ENCODE measurements at regions not wholly inside any gene's neighbourhood (a gene's known extent, or its start where the extent isn't known, plus 50 kb on each side); places are given as distances from the start of the nearest gene placed in this dataset.

DNA sequence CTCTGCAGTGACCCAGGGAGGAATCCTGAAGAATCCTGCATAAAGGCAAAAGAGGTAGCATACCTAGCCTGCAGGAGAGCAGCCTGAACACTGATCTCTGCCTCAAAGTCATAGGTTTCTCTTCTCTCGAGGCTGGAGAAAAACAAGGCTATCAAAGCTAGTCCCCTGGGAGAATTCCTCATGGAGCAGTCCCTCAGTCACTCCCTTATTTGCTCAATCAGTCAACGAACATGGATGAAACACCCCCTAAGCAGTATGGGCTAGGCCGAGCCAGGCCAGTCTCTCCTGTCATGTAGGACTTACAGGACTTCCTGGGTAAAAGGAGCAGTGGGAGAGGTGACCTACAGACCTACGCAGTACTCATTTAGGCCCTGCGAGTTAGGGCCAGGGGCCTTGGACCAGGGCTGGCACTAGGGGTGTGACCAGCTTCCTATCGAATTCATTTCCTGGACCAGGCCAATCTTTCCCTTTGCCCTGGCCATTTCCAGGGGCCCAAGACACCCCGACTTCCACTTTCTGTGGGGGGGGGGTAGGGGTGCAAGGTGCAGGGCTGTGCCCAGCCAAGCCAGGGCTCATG lies 164.1 kb downstream of the EFNB1 start:
- TF ChIP-seq YY1 (tag by site-specific recombination; IDR thresholded peaks at IDR 0.05) (no peak), BCL11A (tag by site-specific recombination; IDR thresholded peaks at IDR 0.05; ENCODE audit: low read depth) (no peak), ZNF768 (tag by site-specific recombination; IDR thresholded peaks at IDR 0.05) (no peak), REST (tag by site-specific recombination; IDR thresholded peaks at IDR 0.05) (no peak), ZBTB17 (tag by site-specific recombination; IDR thresholded peaks at IDR 0.05) (no peak), ZNF626 (tag by site-specific recombination; IDR thresholded peaks at IDR 0.05) (no peak)
- TF ChIP-seq, protein P1, sequence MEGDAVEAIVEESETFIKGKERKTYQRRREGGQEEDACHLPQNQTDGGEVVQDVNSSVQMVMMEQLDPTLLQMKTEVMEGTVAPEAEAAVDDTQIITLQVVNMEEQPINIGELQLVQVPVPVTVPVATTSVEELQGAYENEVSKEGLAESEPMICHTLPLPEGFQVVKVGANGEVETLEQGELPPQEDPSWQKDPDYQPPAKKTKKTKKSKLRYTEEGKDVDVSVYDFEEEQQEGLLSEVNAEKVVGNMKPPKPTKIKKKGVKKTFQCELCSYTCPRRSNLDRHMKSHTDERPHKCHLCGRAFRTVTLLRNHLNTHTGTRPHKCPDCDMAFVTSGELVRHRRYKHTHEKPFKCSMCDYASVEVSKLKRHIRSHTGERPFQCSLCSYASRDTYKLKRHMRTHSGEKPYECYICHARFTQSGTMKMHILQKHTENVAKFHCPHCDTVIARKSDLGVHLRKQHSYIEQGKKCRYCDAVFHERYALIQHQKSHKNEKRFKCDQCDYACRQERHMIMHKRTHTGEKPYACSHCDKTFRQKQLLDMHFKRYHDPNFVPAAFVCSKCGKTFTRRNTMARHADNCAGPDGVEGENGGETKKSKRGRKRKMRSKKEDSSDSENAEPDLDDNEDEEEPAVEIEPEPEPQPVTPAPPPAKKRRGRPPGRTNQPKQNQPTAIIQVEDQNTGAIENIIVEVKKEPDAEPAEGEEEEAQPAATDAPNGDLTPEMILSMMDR (tag by site-specific recombination; IDR thresholded peaks at IDR 0.05) = no peak

Measured in HEK293 (cell line).